Kidney capillary endothelial cell (primary cell): ENCODE measurements at regions not wholly inside any gene's neighbourhood (a gene's known extent, or its start where the extent isn't known, plus 50 kb on each side); places are given as distances from the start of the nearest gene placed in this dataset.
"Not testable (repeated sequence)": the region's sequence is repeated elsewhere in the genome, so short reads cannot be mapped to it uniquely, and the experiment has no call there.

Experiments used
- DNase-seq: peaks from one replicate; pipeline ENCODE4 v3.0.0-alpha.2; 2018; ENCODE audit warnings: low spot score

GRCh38 chr1:29554208-29554778, 318.0 kb downstream of the PTPRU start:
- DNase-seq: no peak

GRCh38 chr1:29551123-29551936, 315.0 kb downstream of the PTPRU start:
- no peak for DNase-seq

GRCh38 chr1:29550119-29550841, 314.0 kb downstream of the PTPRU start:
- no peak for DNase-seq

- not testable (repeated sequence) for DNase-seq
Measured at GRCh38 chr1:29549728-29550118, 313.4 kb downstream of the PTPRU start.

- no peak for DNase-seq
Measured at GRCh38 chr1:29549001-29549400, 312.7 kb downstream of the PTPRU start.

GRCh38 chr1:29548091-29548490, 311.8 kb downstream of the PTPRU start:
- no peak for DNase-seq

GRCh38 chr1:29547300-29547699, 311.0 kb downstream of the PTPRU start:
- no peak for DNase-seq

- no peak for DNase-seq
Measured at GRCh38 chr1:29546496-29546895, 310.2 kb downstream of the PTPRU start.

- DNase-seq: no peak
Measured at GRCh38 chr1:29544406-29544805, 308.1 kb downstream of the PTPRU start.

GRCh38 chr1:29543586-29543985, 307.3 kb downstream of the PTPRU start:
- DNase-seq: no peak

GRCh38 chr1:29542548-29542947, 306.2 kb downstream of the PTPRU start:
- DNase-seq: no peak

GRCh38 chr1:29541631-29542030, 305.3 kb downstream of the PTPRU start:
- no peak for DNase-seq

- DNase-seq: no peak
Measured at GRCh38 chr1:29540801-29541357, 304.6 kb downstream of the PTPRU start.

- no peak for DNase-seq
Measured at GRCh38 chr1:29539971-29540370, 303.6 kb downstream of the PTPRU start.

- no peak for DNase-seq
Measured at GRCh38 chr1:29538586-29538985, 302.3 kb downstream of the PTPRU start.

GRCh38 chr1:29532751-29533150, 296.4 kb downstream of the PTPRU start:
- no peak for DNase-seq

- DNase-seq: no peak
Measured at GRCh38 chr1:29532285-29532684, 296.0 kb downstream of the PTPRU start.

GRCh38 chr1:29531596-29531995, 295.3 kb downstream of the PTPRU start:
- no peak for DNase-seq

- no peak for DNase-seq
Measured at GRCh38 chr1:29529677-29530278, 293.5 kb downstream of the PTPRU start.

- no peak for DNase-seq
Measured at GRCh38 chr1:29527314-29528004, 291.1 kb downstream of the PTPRU start.

GRCh38 chr1:29525941-29526340, 289.6 kb downstream of the PTPRU start:
- no peak for DNase-seq
